ENCODE measurements at regions not wholly inside any gene's neighbourhood (a gene's known extent, or its start where the extent isn't known, plus 50 kb on each side); places are given as distances from the start of the nearest gene placed in this dataset.

- Histone ChIP-seq H3K27ac (no peak overlapping the region), H3K36me3 (no peaks in the 10 kb centered on the region), H3K4me3 (no peak overlapping the region), H3K4me1 (no peaks in the 10 kb centered on the region), H3K27me3 (no peaks in the 10 kb centered on the region), H3K9me3 (peaks cover 0 to 48% of the 10 kb centered on the region in 2 donors)
- intact Hi-C loops (cut with DNase I): no loop called here
- DNase-seq (ENCODE audit: low spot score in 2 of 2): no peak
- no peak for TF ChIP-seq CTCF (IDR thresholded peaks at IDR 0.05)
Observed at GRCh38 chr19:34590228-34590627, 86.7 kb downstream of the SCGB2B2 start.

GRCh38 chr19:34589730-34590129, 87.2 kb downstream of the SCGB2B2 start:
- Histone ChIP-seq H3K4me1 (no peaks in the 10 kb centered on the region), H3K9me3 (peaks cover 0 to 50% of the 10 kb centered on the region in 2 donors), H3K4me3 (no peak overlapping the region), H3K27me3 (no peaks in the 10 kb centered on the region), H3K27ac (no peak overlapping the region), H3K36me3 (no peaks in the 10 kb centered on the region)
- no peak for DNase-seq (ENCODE audit: low spot score in 2 of 2)
- TF ChIP-seq CTCF (IDR thresholded peaks at IDR 0.05): no peak
- intact Hi-C loops (cut with DNase I): no loop called here

- TF ChIP-seq CTCF (IDR thresholded peaks at IDR 0.05): no peak
- Histone ChIP-seq H3K36me3 (no peaks in the 10 kb centered on the region), H3K9me3 (peaks cover 0 to 50% of the 10 kb centered on the region in 2 donors), H3K27ac (no peak overlapping the region), H3K27me3 (no peaks in the 10 kb centered on the region), H3K4me3 (no peak overlapping the region), H3K4me1 (no peaks in the 10 kb centered on the region)
- intact Hi-C loops (cut with DNase I): no loop called here
- no peak for DNase-seq (ENCODE audit: low spot score in 2 of 2)
Observed at GRCh38 chr19:34588846-34589245, 88.1 kb downstream of the SCGB2B2 start.

GRCh38 chr19:34588249-34588648, 88.7 kb downstream of the SCGB2B2 start:
- no peak for DNase-seq (ENCODE audit: low spot score in 2 of 2)
- intact Hi-C loops (cut with DNase I): no loop called here
- no peak for TF ChIP-seq CTCF (IDR thresholded peaks at IDR 0.05)
- no peaks in the 10 kb centered on the region for H3K27me3 ChIP-seq
- no peak overlapping the region for H3K27ac ChIP-seq
- H3K4me3 ChIP-seq: no peak overlapping the region
- no peaks in the 10 kb centered on the region for H3K36me3 ChIP-seq
- H3K9me3 ChIP-seq: peaks cover 0 to 56% of the 10 kb centered on the region in 2 donors
- no peaks in the 10 kb centered on the region for H3K4me1 ChIP-seq

GRCh38 chr19:34580408-34580807, 96.6 kb downstream of the SCGB2B2 start:
- H3K4me1 ChIP-seq: no peaks in the 10 kb centered on the region
- no peak overlapping the region for H3K4me3 ChIP-seq
- DNase-seq (ENCODE audit: low spot score in 2 of 2): no peak
- peaks cover 0 to 15% of the 10 kb centered on the region in 2 donors for H3K9me3 ChIP-seq
- H3K27ac ChIP-seq: no peak overlapping the region
- no peaks in the 10 kb centered on the region for H3K36me3 ChIP-seq
- H3K27me3 ChIP-seq: no peaks in the 10 kb centered on the region
- no peak for TF ChIP-seq CTCF (IDR thresholded peaks at IDR 0.05)
- intact Hi-C loops (cut with DNase I): no loop called here

GRCh38 chr19:34580055-34580336, 97.0 kb downstream of the SCGB2B2 start:
- H3K36me3 ChIP-seq: no peaks in the 10 kb centered on the region
- DNase-seq (ENCODE audit: low spot score in 2 of 2): no peak
- H3K4me3 ChIP-seq: no peak overlapping the region
- no peaks in the 10 kb centered on the region for H3K27me3 ChIP-seq
- H3K4me1 ChIP-seq: no peaks in the 10 kb centered on the region
- no peak overlapping the region for H3K27ac ChIP-seq
- TF ChIP-seq CTCF (IDR thresholded peaks at IDR 0.05): no peak
- H3K9me3 ChIP-seq: peaks cover 0 to 15% of the 10 kb centered on the region in 2 donors
- intact Hi-C loops (cut with DNase I): no loop called here
